HS-27A (cell line): ENCODE measurements at regions not wholly inside any gene's neighbourhood (a gene's known extent, or its start where the extent isn't known, plus 50 kb on each side); places are given as distances from the start of the nearest gene placed in this dataset.

Source experiments
- DNase-seq: peaks from one replicate; pipeline ENCODE4 v3.0.0-alpha.2; 2012; ENCODE audit warnings: low read depth, missing footprints

DNA sequence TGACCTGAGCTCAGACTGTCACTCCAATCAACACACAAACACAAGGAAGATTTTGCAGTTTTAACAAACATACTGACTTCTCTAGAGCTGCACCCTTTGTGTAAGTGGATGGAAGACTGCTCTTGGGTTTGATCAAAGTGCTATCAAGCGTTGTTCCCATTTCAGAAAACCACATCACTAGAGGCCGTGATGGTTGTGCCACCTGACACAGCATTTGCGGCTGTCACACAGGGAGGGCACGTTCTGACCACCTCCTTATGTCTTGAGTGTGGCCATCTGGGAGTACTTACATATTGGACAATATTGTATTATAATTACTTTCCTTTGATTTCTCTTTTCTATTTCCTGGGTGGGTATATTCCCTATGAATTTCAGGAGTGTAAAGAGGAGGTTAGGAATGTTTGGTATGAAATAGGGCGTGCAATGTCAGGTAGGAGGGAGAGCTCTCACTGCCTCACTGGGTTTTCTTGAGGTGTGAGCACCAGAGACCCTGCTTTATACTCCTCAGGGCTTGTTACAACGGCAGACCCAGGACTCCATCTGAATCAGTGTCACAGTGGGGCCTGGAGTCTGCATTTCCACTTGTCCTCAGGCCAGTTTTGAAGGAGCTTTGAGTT is 74.3 kb downstream of the SYNE3 start:
- DNase-seq: no peak

DNA sequence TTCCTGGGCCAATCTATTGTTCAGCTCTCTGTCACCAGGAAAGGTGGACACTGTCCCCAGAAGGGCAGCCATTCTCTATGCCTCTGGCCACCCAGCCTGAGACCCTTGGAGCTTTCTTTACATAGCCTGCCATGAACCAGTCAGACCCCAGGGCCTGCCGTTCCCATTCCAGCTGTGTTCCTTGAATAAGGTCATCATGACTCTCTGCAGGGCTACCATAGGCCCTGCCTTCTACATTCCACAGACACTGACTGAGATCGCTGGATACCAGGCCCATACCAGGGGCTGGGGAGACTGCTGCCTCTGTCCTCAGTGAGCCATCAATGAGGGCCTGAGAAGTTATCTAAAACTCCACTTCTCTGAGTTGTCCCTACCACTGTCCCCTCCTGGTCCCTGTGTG is 75.5 kb downstream of the SYNE3 start:
- no peak for DNase-seq

DNA sequence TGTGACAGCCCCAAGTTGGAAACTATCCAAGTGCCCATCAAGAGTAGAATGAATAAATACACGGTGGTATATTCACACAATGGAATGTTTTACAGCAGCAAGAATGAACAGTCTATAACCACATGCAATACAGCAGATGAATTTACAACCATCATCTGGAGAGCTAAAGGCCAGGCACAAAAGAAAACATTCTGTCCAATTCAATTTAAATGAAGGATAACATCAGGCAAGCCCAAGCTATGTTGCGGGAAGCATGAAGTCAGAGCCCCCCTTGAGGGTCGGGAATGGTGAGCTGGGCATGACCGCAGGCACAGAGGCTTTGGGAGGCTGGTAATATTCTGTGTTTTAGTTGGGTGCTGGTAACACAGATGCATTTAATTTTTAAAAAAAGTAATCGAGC is 76.0 kb downstream of the SYNE3 start:
- no peak for DNase-seq

DNA sequence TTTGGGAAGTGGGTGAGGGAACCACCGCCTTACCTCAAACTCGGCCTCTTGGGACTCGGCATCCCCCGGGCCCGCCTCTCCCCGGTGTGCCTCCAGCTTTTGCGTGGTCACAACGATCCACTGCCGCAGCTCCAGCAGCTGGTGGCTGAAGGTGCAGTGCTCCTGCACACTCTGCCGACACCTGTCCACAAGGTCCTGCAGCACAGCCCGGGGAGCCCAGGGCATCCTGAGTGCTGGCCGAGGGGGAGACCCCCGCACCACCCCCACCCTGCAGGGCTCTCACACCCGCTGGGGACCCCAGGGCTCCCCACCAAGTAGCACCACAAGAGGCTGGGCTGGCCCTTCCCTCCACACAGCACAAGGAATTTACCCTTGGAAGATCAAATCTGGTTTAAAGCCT is 76.6 kb downstream of the SYNE3 start:
- no peak for DNase-seq

DNA sequence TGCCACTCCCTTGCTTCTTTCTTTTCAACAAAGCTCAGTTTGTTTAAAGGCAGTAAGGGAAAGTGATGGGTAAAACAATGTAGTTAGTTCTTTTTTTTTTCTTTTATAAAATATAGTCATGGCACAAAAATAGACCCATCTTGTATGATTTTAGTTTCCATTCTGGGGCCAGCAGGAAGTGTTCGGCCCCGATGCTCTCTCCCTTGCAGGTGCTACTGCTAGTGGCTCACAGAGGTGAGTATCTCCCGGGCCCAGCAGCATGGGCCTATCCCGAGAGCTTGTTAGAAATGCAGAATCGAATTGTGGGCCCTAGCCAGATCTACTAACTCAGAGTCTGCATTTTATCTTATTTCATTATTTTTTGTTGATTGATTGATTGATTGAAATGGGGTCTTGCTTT is 78.7 kb downstream of the SYNE3 start:
- DNase-seq: no peak

- DNase-seq: no peak
Observed at GRCh38 chr14:95436354-95436753, 80.1 kb downstream of the SYNE3 start.

- no peak for DNase-seq
Observed at GRCh38 chr14:95434121-95434520, 82.3 kb downstream of the SYNE3 start.

GRCh38 chr14:95433094-95433478 is 83.4 kb downstream of the SYNE3 start:
- no peak for DNase-seq

GRCh38 chr14:95432144-95433093 is 84.0 kb downstream of the SYNE3 start:
- DNase-seq: no peak

DNA sequence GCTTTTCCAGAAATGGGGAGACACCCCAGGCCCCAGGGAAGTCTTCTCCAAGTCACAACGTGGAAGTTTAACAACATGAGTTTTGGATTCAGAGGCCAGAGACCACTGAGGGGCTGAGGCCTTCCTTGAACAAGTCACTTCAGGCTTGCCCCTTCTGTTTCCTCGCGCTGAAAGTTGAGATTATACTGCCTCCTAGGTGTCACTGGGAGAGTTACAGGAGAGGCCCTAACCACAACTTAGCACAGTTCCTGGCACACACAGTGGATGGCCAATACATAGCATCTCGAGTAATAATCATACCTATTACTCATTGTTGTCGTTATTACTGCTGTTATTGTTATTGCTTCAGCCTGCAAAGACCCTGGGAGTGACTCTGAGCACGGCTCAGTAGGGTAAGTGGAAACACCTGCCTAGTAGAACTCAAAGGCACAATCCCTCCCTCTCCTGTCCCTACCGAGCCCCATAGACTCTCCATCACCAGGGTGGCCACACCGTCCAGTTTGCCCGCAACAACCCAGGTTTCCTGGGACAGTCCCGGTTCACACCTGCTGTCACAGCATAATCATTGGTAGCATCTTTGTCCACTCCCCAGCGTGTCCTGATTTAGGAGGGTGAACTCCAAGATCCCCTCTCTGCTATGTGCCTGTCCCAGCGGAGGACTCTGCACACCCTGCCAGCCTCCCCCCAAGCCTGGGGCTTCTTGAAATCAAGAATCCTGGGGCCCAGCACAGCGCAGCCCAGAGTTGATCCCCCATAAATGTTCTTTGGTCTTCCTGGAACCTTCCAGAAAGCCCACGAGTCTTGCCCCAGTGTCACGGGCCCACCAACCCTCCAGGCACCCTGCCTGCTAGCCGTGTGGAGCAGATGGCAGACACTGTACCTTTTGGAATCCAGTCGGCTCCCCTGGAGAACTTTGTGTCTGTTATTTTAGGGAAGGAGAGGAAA is 85.0 kb downstream of the SYNE3 start:
- no peak for DNase-seq

- no peak for DNase-seq
Observed at GRCh38 chr14:95428557-95428956, 87.9 kb downstream of the SYNE3 start.

DNA sequence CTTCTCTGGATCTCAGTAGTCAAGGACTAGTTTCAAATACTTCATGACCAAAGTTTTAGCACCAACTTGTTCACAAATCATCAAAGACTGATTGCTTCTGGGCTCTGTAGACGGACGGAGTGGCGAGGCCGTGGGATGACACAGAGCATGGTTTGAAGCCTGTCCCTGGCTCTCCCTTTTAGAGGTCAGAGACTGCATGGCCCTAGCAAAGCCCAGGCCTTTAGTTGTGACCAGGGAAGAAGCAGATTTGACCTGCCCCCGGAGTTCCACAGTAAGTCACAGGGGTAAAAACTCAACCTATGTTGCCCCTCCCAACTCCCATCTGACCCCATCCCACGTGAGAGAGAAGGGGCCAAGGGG is 90.4 kb downstream of the SYNE3 start:
- no peak for DNase-seq

GRCh38 chr14:95425369-95426115 is 90.9 kb downstream of the SYNE3 start:
- DNase-seq: no peak

- no peak for DNase-seq
Observed at GRCh38 chr14:95424529-95424928, 91.9 kb downstream of the SYNE3 start.

GRCh38 chr14:95421741-95422140 is 94.7 kb downstream of the SYNE3 start:
- no peak for DNase-seq

- DNase-seq: no peak
Observed at GRCh38 chr14:95420060-95420459, 96.4 kb downstream of the SYNE3 start.

DNA sequence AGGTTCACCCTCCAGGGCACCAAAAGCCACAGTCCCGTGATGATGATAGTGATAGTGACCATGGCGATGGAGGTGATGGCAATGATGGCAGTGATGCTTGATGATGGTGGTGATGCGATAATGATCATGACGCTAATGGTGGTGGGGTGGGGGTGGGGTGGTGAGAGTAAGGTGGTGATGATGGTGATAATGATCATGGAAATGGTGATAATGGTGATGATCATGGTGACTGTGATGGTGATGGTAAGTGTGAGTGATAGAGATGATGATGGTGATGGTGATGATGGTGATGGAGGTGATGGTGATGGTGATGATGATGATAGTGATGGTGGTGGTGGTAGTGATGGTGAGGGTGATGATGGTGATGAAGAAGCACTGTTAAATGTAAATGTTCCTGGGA is 96.9 kb downstream of the SYNE3 start:
- DNase-seq: no peak

DNA sequence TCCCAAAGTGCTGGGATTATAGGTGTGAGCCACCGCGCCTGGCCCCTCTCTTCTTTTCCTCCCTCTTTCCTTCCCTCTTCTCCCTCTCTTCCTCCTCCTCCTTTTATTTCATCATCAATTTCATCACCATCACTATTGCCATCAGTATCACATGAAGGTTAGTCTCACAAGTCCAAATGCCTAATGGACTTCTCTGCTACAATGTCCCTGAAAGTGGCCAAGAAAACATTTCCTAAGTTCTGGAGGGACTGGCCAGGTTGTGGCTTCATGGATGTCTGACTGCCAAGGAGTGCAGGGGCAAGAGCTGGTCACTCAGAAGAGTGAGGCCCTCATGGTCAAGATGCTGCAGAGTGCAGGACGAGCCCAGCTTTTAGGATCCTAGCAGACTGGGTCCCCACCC is 97.6 kb downstream of the SYNE3 start:
- no peak for DNase-seq

DNA sequence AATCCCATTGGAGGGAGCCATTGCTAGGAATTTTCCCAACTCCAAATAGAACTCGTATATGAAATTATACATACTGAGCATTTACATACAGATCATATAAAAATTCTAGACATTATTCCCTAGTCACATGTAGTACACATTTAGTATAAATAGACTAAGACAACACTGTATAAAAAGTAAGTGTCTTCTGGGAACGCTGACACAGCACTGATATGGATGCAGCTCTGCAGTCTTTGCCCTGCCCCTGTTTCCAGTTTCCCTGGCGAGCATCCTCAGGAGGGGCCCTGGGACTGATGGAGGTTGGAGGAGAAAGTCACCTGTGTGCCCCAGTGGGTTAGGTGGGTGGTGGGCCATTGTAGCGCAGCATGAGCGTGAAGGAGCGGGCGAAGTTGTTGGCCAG is 97.8 kb upstream of the CLMN start:
- no peak for DNase-seq

DNA sequence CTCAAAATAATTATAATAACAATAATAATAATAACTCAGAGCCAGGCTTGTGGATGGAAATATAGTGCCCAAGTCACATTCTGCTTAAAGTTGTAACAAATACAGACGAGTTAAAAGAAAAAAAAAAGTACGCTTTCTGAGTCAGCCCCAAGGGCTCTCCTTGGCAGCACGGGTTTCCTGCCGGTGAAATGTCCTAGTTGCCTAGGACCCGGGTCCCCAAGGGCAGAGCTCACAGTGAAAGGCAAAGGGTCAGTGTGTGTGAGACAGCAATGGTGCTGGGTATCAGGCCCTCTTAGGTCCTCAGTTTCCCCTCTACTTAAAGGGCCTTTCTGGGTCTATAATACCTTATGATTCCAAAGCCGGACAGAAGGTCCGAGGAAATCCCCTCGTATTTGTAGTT is 96.3 kb upstream of the CLMN start:
- DNase-seq: no peak

- no peak for DNase-seq
Observed at GRCh38 chr14:95413289-95414215, 93.8 kb upstream of the CLMN start.
